Osteocyte (in vitro differentiated cells): ENCODE measurements at regions not wholly inside any gene's neighbourhood (a gene's known extent, or its start where the extent isn't known, plus 50 kb on each side); places are given as distances from the start of the nearest gene placed in this dataset.

Source experiments
- DNase-seq: peaks from one replicate; pipeline ENCODE4 v3.0.0; 2021; ENCODE audit warnings: mixed read lengths; ENCODE audit not compliant: unreplicated experiment; ENCODE audit errors: extremely low spot score
- H3K27ac Mint-ChIP-seq: one replicate; pipeline ENCODE4 v1.8.0; 2021; ENCODE audit warnings: mild to moderate bottlenecking, mixed read lengths; ENCODE audit not compliant: unreplicated experiment
- H3K27me3 Mint-ChIP-seq: one replicate; pipeline ENCODE4 v1.8.0; 2021; ENCODE audit warnings: mixed read lengths; ENCODE audit not compliant: unreplicated experiment
- H3K36me3 Mint-ChIP-seq: one replicate; pipeline ENCODE4 v1.8.0; 2021; ENCODE audit warnings: mixed read lengths; ENCODE audit not compliant: unreplicated experiment
- H3K4me1 Mint-ChIP-seq: one replicate; pipeline ENCODE4 v1.8.0; 2021; ENCODE audit warnings: mixed read lengths; ENCODE audit not compliant: unreplicated experiment
- H3K4me3 Mint-ChIP-seq: one replicate; pipeline ENCODE4 v1.8.0; 2021; ENCODE audit warnings: mild to moderate bottlenecking, moderate library complexity, mixed read lengths; ENCODE audit not compliant: unreplicated experiment
- H3K9me3 Mint-ChIP-seq: one replicate; pipeline ENCODE4 v1.8.0; 2021; ENCODE audit warnings: mixed read lengths; ENCODE audit not compliant: unreplicated experiment
- CTCF ChIP-seq: fragments of 200-600 bp; sonication (generic); IDR thresholded peaks from 2 replicates; pipeline ENCODE4 v1.5.0; 2021; ENCODE audit warnings: antibody characterized with exemption, mild to moderate bottlenecking, moderate library complexity

DNA sequence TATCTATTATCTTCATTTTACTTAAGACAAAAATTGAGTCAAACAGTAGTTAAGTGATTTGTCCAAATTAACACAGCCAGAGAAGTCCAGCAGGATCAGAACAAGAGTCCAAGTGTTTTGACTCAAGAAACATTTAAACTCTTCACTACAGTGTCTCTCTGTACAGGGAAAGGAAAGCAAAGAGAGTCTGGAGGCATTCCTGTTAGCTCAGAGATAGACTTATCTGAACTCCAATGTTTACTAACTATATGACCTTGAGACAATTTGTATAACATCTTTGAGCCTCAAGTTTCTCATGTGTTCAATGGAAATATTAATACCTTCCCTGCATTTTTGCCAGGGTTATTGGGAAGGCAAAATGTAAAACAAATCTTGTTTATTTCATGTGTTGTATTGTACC lies 849.1 kb downstream of the DIPK2A start:
- Mint-ChIP-seq H3K4me1 (peaks cover 6% of the 10 kb centered on the region), H3K36me3 (no peaks in the 10 kb centered on the region), H3K27me3 (no peaks in the 10 kb centered on the region), H3K27ac (no peak overlapping the region), H3K9me3 (no peaks in the 10 kb centered on the region), H3K4me3 (no peak overlapping the region)
- no peak for DNase-seq
- no peak for TF ChIP-seq CTCF

DNA sequence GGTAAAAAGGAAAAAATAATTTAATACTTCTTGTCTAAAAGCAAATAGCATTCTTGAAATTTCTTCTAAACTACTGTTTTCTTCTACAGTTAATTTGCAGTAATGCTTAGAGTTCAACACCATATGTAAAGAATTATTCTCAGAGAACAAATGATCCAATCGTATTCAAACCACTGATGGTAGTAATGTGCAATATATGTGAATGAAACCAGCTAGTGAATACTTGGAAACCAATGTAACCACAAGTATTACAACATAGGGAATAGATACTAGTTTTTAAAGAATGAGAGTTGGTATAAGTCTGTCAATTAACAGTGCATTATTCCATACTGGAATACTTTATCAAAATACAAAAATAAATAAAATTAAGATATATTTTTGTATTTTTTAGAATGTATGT lies 850.0 kb downstream of the DIPK2A start:
- TF ChIP-seq CTCF = no peak
- Mint-ChIP-seq H3K36me3 (no peaks in the 10 kb centered on the region), H3K9me3 (no peaks in the 10 kb centered on the region), H3K27me3 (no peaks in the 10 kb centered on the region), H3K4me1 (peaks cover 6% of the 10 kb centered on the region), H3K27ac (no peak overlapping the region), H3K4me3 (no peak overlapping the region)
- DNase-seq = no peak

GRCh38 chr3:144822671-144823070 lies 851.0 kb downstream of the DIPK2A start:
- DNase-seq = no peak
- Mint-ChIP-seq H3K27ac (no peak overlapping the region), H3K27me3 (no peaks in the 10 kb centered on the region), H3K9me3 (no peaks in the 10 kb centered on the region), H3K4me1 (peaks cover 6% of the 10 kb centered on the region), H3K4me3 (no peak overlapping the region), H3K36me3 (no peaks in the 10 kb centered on the region)
- no peak for TF ChIP-seq CTCF

GRCh38 chr3:144831955-144832716 lies 860.5 kb downstream of the DIPK2A start:
- Mint-ChIP-seq H3K4me1 (no peaks in the 10 kb centered on the region), H3K36me3 (no peaks in the 10 kb centered on the region), H3K27ac (no peak overlapping the region), H3K9me3 (peaks cover 4% of the 10 kb centered on the region), H3K27me3 (no peaks in the 10 kb centered on the region), H3K4me3 (no peak overlapping the region)
- no peak for TF ChIP-seq CTCF
- no peak for DNase-seq

DNA sequence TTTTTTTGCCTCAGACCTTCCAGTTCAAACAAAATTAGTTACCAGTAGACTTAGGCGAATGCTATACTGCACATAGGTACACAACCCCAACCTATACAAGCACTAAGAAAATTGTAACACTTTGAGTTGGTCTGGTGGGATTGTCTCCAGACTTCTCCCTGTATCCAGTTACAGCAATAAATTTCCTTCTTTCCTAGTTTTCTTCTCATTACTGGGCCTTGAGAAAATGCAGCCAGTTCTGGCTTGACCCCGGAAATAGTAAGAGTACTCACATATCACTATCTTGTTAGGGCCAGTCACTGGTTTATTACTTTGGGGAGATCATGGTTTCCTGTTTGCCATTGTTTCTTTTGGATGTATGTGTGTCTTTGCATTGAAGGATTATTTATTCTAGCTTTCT lies 868.4 kb downstream of the DIPK2A start:
- Mint-ChIP-seq H3K27ac (no peak overlapping the region), H3K4me3 (no peak overlapping the region), H3K4me1 (no peaks in the 10 kb centered on the region), H3K36me3 (peaks cover 2% of the 10 kb centered on the region), H3K9me3 (peaks cover 18% of the 10 kb centered on the region), H3K27me3 (no peaks in the 10 kb centered on the region)
- no peak for DNase-seq
- no peak for TF ChIP-seq CTCF
